Fibroblast of villous mesenchyme (primary cell): ENCODE measurements at regions not wholly inside any gene's neighbourhood (a gene's known extent, or its start where the extent isn't known, plus 50 kb on each side); places are given as distances from the start of the nearest gene placed in this dataset.
A peak's percentile ranks its signal among the peaks of the same experiment; 100 is the strongest.

Source experiments
- DNase-seq: peaks from one replicate; pipeline ENCODE4 v3.0.0-alpha.2; 2010; ENCODE audit warnings: low read depth
- H3K4me3 ChIP-seq: 2 replicates; pipeline ENCODE4 v1.5.1; 2011; ENCODE audit warnings: low read depth, mild to moderate bottlenecking, low read length
- TF ChIP-seq, protein P1 (sequence below): IDR thresholded peaks from 2 replicates; pipeline ENCODE4 v1.5.1; 2012; ENCODE audit warnings: low read depth, mild to moderate bottlenecking, low read length; ENCODE audit not compliant: insufficient read depth

DNA sequence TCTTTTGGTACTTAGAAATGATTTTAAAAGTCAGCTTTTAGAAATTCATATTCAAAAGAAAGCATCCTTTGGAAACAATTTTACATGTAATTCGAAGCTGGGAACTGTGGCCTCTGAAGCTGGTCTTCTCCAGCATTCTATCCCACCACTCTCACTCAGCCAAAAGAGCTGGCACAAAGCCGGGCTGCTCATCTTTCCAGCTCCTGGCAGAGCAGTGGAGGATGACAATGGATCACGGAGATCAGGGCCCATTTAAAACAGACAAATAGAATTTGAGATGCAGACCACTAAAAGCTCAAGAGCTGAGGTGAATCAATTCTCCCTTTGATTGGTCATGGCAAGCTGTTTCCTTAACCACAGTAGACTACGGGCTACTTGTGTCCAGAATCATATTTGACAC lies 60.6 kb downstream of the OTOR start:
- TF ChIP-seq, protein P1, sequence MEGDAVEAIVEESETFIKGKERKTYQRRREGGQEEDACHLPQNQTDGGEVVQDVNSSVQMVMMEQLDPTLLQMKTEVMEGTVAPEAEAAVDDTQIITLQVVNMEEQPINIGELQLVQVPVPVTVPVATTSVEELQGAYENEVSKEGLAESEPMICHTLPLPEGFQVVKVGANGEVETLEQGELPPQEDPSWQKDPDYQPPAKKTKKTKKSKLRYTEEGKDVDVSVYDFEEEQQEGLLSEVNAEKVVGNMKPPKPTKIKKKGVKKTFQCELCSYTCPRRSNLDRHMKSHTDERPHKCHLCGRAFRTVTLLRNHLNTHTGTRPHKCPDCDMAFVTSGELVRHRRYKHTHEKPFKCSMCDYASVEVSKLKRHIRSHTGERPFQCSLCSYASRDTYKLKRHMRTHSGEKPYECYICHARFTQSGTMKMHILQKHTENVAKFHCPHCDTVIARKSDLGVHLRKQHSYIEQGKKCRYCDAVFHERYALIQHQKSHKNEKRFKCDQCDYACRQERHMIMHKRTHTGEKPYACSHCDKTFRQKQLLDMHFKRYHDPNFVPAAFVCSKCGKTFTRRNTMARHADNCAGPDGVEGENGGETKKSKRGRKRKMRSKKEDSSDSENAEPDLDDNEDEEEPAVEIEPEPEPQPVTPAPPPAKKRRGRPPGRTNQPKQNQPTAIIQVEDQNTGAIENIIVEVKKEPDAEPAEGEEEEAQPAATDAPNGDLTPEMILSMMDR = no peak
- H3K4me3 ChIP-seq = no peak overlapping the region
- no peak for DNase-seq

DNA sequence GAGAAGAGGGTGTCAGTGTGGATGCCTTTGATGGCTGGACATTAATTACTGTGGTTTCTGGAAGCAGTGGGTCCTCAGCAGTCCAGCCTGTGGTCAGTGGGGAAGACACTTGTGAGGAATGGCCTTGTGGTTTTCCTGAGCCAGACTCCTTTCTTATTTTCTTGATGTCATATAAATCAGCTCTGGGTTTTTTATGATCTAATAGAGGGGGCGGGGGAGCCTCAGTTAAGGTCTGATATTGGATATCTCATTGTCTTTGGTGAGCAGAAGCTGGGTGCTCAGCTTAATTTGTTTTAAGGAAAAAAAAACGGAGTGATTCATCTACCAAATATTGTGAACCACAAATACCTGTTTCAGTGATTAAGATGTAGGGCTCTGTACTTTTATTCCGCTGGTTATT lies 62.1 kb downstream of the OTOR start:
- DNase-seq = no peak
- H3K4me3 ChIP-seq = no peak overlapping the region
- TF ChIP-seq, protein P1 = no peak

DNA sequence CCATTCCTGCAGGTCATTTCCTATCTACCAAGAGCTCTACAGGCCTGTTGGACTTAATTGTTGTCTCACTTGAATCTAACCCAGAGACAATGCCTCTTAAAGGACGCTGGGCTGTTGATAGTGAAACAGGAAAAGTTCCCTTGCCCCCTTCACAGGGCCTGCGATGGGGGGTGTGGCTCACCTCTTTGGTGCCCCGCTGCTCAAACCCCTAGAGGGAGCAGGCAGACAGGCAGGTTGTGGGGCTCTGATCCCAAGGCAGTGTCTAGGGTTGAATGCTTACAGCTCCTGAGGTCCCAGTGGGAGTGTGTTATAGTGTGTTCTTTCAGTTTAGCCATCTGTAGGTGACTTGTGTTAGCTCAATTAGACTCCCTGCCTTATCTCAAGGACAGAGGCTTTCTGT lies 68.0 kb downstream of the OTOR start:
- DNase-seq = no peak
- TF ChIP-seq, protein P1 = no peak
- H3K4me3 ChIP-seq = no peak overlapping the region

DNA sequence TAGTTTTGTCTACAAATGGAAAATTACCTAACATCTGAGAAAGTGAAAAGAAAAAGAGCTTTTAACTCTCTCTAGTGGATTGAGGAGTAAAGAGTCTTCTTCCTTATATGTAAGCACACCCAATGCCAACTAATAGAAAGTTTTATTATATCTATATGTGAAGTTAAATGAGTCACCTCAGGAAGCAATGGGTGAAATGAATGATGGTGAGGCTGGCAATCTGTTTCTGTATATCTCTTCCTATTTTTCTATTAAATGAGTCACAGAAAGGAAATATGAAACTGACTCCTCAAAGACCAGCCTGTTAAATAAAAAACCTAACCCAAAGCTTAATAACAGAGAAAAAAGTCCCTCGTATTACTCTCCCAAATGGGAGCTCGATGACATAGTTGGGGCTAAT lies 71.3 kb downstream of the OTOR start:
- no peak overlapping the region for H3K4me3 ChIP-seq
- TF ChIP-seq, protein P1 = no peak
- DNase-seq = no peak

DNA sequence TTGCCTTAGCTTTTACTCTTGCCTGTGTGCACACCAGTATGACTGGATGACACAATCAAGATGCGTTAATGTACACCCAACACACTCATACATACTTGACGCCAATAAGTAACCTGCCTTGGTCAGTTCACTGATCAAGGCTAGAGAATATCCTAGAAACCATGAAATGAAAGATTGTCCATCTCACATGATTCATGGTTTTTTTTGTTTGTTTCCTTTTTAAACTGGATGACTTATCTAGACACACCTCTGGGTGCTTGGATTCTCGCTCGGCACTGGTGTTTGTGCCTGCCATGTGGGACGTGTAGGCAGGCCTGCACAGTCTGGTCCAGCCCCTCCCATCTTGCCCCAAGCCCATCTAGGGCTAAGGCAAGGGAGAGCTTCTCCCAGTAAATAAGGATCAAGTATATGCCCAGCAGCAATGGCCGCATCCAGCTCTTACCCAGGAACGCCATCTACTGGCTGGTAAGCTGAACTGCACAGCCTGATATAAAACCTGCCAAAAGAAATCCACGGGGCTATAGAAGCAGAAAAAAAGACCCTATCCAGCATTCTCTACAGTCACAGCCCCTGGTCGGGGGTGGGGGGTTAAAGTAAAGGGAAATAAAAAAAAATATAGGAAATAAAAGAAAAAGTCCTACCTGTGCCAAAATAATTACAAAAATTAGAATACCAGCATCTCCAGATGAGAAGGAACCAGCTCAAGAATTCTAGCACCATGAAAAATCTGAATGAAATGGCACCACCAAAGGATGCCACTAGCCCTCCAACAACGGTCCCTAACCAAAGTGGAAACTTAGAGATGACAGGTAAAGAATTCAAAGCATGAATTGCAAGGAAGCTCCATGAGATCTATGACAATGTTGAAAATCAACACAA lies 73.3 kb downstream of the OTOR start:
- DNase-seq = peak; percentile 36
- TF ChIP-seq, protein P1 = peak; percentile 97
- no peak overlapping the region for H3K4me3 ChIP-seq

DNA sequence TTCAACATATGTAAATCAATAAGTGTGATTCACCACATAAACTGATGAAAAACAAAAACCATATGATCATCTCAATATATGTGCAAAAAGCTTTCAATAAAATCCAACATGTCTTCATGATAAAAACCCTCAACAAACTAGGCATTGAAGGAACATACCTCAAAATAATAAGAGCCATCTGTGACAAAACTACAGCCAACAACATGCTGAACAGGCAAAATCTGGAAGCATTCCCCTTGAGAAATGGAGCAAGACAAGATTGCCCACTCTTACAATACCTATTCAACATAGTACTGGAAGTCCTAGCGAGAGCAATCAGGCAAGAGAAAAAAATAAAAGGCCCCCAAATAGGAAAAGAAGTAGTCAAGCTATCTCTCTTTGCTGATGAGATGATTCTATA lies 76.5 kb downstream of the OTOR start:
- TF ChIP-seq, protein P1 = no peak
- no peak overlapping the region for H3K4me3 ChIP-seq
- DNase-seq = no peak
